ENCODE measurements at regions not wholly inside any gene's neighbourhood (a gene's known extent, or its start where the extent isn't known, plus 50 kb on each side); places are given as distances from the start of the nearest gene placed in this dataset.

DNA sequence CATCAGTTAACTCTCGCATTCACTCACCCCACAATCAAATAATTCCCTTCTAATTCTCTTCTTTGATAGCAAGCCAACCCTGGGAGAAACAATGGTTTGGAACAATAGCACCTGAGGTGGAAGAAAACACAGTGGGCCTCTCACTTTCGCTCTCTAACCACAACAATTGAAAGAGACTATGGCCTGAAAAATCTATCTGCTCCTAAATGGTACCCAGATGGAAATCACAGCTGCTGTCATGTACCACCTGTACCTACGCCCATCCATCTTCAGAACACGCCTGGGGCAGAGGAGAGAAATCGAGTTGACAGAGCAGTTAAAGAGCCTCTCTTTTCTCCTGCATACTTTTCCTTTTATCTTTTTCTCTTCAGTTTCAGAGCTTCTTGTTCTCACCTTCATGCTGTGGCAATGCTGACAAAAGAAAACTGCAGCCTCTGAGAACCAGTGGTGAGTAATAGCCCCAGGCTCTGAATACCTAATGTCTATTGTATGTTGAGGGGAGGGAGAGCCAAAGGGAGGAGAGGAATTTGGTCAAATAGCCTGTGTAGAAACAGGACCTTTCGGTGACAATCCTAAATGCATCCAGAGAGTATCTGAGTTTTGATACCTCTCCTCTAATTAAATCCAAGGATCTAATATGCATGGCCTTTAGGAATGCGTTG is 57.7 kb downstream of the ZC3H11B start:
- no peaks in the 10 kb centered on the region for H3K9me2 ChIP-seq (replicated peaks; ENCODE audit: insufficient read depth, low read length)
- no peak for TF ChIP-seq EZH2phosphoT487 (conservative IDR thresholded peaks at IDR 0.05; ENCODE audit: low read length)
- TF ChIP-seq, protein P1, sequence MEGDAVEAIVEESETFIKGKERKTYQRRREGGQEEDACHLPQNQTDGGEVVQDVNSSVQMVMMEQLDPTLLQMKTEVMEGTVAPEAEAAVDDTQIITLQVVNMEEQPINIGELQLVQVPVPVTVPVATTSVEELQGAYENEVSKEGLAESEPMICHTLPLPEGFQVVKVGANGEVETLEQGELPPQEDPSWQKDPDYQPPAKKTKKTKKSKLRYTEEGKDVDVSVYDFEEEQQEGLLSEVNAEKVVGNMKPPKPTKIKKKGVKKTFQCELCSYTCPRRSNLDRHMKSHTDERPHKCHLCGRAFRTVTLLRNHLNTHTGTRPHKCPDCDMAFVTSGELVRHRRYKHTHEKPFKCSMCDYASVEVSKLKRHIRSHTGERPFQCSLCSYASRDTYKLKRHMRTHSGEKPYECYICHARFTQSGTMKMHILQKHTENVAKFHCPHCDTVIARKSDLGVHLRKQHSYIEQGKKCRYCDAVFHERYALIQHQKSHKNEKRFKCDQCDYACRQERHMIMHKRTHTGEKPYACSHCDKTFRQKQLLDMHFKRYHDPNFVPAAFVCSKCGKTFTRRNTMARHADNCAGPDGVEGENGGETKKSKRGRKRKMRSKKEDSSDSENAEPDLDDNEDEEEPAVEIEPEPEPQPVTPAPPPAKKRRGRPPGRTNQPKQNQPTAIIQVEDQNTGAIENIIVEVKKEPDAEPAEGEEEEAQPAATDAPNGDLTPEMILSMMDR (IDR thresholded peaks at IDR 0.05; ENCODE audit: insufficient read depth, low read length, poor library complexity, severe bottlenecking) = no peak
- no peak overlapping the region for H3K9ac ChIP-seq (ENCODE audit: low read length)
- no peak overlapping the region for H2AFZ ChIP-seq (ENCODE audit: low read depth, low read length, severe bottlenecking)
- no peaks in the 10 kb centered on the region for H3K79me2 ChIP-seq (ENCODE audit: insufficient read depth, low read length)
- no peaks in the 10 kb centered on the region for H3K9me3 ChIP-seq (ENCODE audit: insufficient read depth, low read length)
- no peaks in the 10 kb centered on the region for H3K27me3 ChIP-seq (ENCODE audit: low read length)
- no peaks in the 10 kb centered on the region for H3F3A ChIP-seq (ENCODE audit: insufficient read depth)
- H3K4me2 ChIP-seq (ENCODE audit: low read depth, low read length, poor library complexity, severe bottlenecking) = no peak overlapping the region
- no peak overlapping the region for H3K27ac ChIP-seq (ENCODE audit: low read depth, low read length)
- H3K36me3 ChIP-seq (ENCODE audit: low read length) = no peaks in the 10 kb centered on the region
- H4K20me1 ChIP-seq (ENCODE audit: low read depth, low read length) = no peaks in the 10 kb centered on the region
- H3K4me3 ChIP-seq (ENCODE audit: insufficient read depth, low read length, poor library complexity, severe bottlenecking) = no peak overlapping the region

DNA sequence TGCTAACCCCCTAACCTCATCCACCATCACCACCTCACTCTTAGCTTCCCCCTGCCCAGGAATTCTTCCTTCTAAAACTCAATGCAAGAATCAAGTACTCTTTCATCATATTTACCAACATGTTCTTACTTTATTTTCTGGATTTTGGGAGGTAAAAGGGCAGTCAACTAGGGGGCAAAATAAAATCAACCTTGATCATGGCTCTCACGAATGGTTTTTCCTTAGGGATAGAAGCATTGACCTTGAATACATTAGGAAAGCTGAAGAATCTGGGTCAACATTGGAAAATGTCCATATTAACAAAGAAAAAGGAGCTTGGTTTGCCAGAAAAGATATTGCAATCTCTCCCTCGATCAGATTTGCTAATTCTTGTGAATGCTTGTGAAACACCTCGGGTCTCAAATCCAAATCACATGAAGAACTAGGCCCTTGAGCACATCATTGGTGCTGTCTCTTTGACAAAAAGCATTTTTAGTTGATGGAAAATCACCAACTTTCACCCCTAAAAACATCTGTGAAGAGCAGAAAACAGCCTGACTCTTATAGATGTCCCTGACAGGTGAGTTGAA is 58.9 kb downstream of the ZC3H11B start:
- Histone ChIP-seq H3K27me3 (ENCODE audit: low read length) (no peaks in the 10 kb centered on the region), H3F3A (ENCODE audit: insufficient read depth) (no peaks in the 10 kb centered on the region), H3K4me3 (ENCODE audit: insufficient read depth, low read length, poor library complexity, severe bottlenecking) (no peak overlapping the region), H3K9me3 (ENCODE audit: insufficient read depth, low read length) (no peaks in the 10 kb centered on the region), H3K79me2 (ENCODE audit: insufficient read depth, low read length) (no peaks in the 10 kb centered on the region), H2AFZ (ENCODE audit: low read depth, low read length, severe bottlenecking) (no peak overlapping the region), H3K9me2 (replicated peaks; ENCODE audit: insufficient read depth, low read length) (no peaks in the 10 kb centered on the region), H3K36me3 (ENCODE audit: low read length) (no peaks in the 10 kb centered on the region), H3K9ac (ENCODE audit: low read length) (no peak overlapping the region), H4K20me1 (ENCODE audit: low read depth, low read length) (no peaks in the 10 kb centered on the region), H3K4me2 (ENCODE audit: low read depth, low read length, poor library complexity, severe bottlenecking) (no peak overlapping the region), H3K27ac (ENCODE audit: low read depth, low read length) (no peak overlapping the region)
- TF ChIP-seq, protein P1 (IDR thresholded peaks at IDR 0.05; ENCODE audit: insufficient read depth, low read length, poor library complexity, severe bottlenecking) = no peak
- no peak for TF ChIP-seq EZH2phosphoT487 (conservative IDR thresholded peaks at IDR 0.05; ENCODE audit: low read length)

DNA sequence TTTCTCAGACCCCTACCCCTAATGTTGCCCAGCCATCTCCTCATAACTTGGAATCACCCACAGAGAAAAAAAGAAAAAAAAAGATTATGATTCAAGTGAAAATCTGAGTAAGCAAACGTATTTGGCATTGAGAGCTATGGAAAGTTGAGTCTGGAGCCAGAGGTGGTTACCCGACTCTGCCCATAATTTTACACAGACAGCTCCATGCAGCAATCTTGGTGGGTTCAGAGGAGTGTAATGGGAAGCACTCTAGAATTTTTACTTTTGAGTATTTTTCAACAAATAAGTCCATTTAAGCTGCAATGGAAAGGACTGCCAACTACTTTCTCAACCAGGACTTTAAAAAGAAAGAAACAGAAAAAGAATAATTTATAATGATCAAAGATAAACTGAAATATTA is 62.7 kb downstream of the ZC3H11B start:
- H4K20me1 ChIP-seq (ENCODE audit: low read depth, low read length) = no peaks in the 10 kb centered on the region
- no peak overlapping the region for H3K27ac ChIP-seq (ENCODE audit: low read depth, low read length)
- no peak overlapping the region for H3K9ac ChIP-seq (ENCODE audit: low read length)
- no peak overlapping the region for H3K4me2 ChIP-seq (ENCODE audit: low read depth, low read length, poor library complexity, severe bottlenecking)
- no peaks in the 10 kb centered on the region for H3K36me3 ChIP-seq (ENCODE audit: low read length)
- H3F3A ChIP-seq (ENCODE audit: insufficient read depth) = no peaks in the 10 kb centered on the region
- no peak overlapping the region for H2AFZ ChIP-seq (ENCODE audit: low read depth, low read length, severe bottlenecking)
- no peaks in the 10 kb centered on the region for H3K27me3 ChIP-seq (ENCODE audit: low read length)
- no peak overlapping the region for H3K4me3 ChIP-seq (ENCODE audit: insufficient read depth, low read length, poor library complexity, severe bottlenecking)
- TF ChIP-seq, protein P1 (IDR thresholded peaks at IDR 0.05; ENCODE audit: insufficient read depth, low read length, poor library complexity, severe bottlenecking) = no peak
- TF ChIP-seq EZH2phosphoT487 (conservative IDR thresholded peaks at IDR 0.05; ENCODE audit: low read length) = no peak
- H3K9me3 ChIP-seq (ENCODE audit: insufficient read depth, low read length) = no peaks in the 10 kb centered on the region
- H3K79me2 ChIP-seq (ENCODE audit: insufficient read depth, low read length) = no peaks in the 10 kb centered on the region
- H3K9me2 ChIP-seq (replicated peaks; ENCODE audit: insufficient read depth, low read length) = no peaks in the 10 kb centered on the region
